ENCODE measurements at regions not wholly inside any gene's neighbourhood (a gene's known extent, or its start where the extent isn't known, plus 50 kb on each side); places are given as distances from the start of the nearest gene placed in this dataset.

- TF ChIP-seq EZH2 (IDR thresholded peaks at IDR 0.05; ENCODE audit: low read length, unreplicated experiment) (no peak), EZH2phosphoT487 (IDR thresholded peaks at IDR 0.05; ENCODE audit: borderline replicate concordance, low read length) (no peak)
- TF ChIP-seq, protein P1, sequence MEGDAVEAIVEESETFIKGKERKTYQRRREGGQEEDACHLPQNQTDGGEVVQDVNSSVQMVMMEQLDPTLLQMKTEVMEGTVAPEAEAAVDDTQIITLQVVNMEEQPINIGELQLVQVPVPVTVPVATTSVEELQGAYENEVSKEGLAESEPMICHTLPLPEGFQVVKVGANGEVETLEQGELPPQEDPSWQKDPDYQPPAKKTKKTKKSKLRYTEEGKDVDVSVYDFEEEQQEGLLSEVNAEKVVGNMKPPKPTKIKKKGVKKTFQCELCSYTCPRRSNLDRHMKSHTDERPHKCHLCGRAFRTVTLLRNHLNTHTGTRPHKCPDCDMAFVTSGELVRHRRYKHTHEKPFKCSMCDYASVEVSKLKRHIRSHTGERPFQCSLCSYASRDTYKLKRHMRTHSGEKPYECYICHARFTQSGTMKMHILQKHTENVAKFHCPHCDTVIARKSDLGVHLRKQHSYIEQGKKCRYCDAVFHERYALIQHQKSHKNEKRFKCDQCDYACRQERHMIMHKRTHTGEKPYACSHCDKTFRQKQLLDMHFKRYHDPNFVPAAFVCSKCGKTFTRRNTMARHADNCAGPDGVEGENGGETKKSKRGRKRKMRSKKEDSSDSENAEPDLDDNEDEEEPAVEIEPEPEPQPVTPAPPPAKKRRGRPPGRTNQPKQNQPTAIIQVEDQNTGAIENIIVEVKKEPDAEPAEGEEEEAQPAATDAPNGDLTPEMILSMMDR (conservative IDR thresholded peaks at IDR 0.05; ENCODE audit: low read depth, low read length): no peak
Measured at GRCh38 chr16:7158481-7158880, 174.2 kb upstream of the RBFOX1 start.
